ENCODE measurements at regions not wholly inside any gene's neighbourhood (a gene's known extent, or its start where the extent isn't known, plus 50 kb on each side); places are given as distances from the start of the nearest gene placed in this dataset.

- Mint-ChIP-seq H3K4me1 (no peaks in the 10 kb centered on the region), H3K9me3 (no peaks in the 10 kb centered on the region), H3K4me3 (no peak overlapping the region), H3K27me3 (ENCODE audit: low read depth) (no peaks in the 10 kb centered on the region), H3K27ac (no peak overlapping the region), H3K36me3 (ENCODE audit: insufficient read depth in 1 of 3, low read depth in 3 of 3) (no peaks in the 10 kb centered on the region; a peak in 1 of 7 replicates)
- Histone ChIP-seq H3K9ac (ENCODE audit: extremely low read depth, insufficient read length, low read length) (no peak overlapping the region), H3T11ph (ENCODE audit: low read length) (no peak overlapping the region), H3K4ac (ENCODE audit: low read depth, low read length) (no peak overlapping the region), H4K5ac (ENCODE audit: insufficient read length, low read depth, low read length) (no peak overlapping the region), H3K27me3 (ENCODE audit: insufficient read depth, low read length) (no peaks in the 10 kb centered on the region), H2BK20ac (ENCODE audit: low read depth, low read length, poor library complexity, severe bottlenecking) (no peak overlapping the region), H3K23me2 (ENCODE audit: insufficient read length, low read depth, low read length, poor library complexity, severe bottlenecking) (no peaks in the 10 kb centered on the region), H3K23ac (ENCODE audit: insufficient read length, low read depth, low read length) (no peak overlapping the region), H3K79me2 (ENCODE audit: insufficient read depth, low read length) (no peaks in the 10 kb centered on the region), H3K18ac (ENCODE audit: insufficient read length, low read depth, low read length) (no peak overlapping the region), H4K91ac (ENCODE audit: insufficient read length, low read depth, low read length) (no peak overlapping the region), H3K14ac (ENCODE audit: insufficient read depth, low read length) (no peak overlapping the region), H4K20me1 (ENCODE audit: control insufficient read depth, insufficient read depth, insufficient read length) (no peaks in the 10 kb centered on the region), H3K27ac (ENCODE audit: insufficient read length, low read depth, low read length) (no peak overlapping the region), H2BK120ac (ENCODE audit: low read depth, low read length, poor library complexity, severe bottlenecking) (no peak overlapping the region), H2BK15ac (ENCODE audit: low read depth, low read length) (no peak overlapping the region), H3K56ac (ENCODE audit: insufficient read length, low read depth, low read length) (no peak overlapping the region), H2BK12ac (ENCODE audit: insufficient read length, low read depth, low read length) (no peak overlapping the region), H3K9me3 (ENCODE audit: control insufficient read depth, low read depth, low read length) (no peaks in the 10 kb centered on the region), H2BK5ac (ENCODE audit: insufficient read length, low read length) (no peak overlapping the region), H2AFZ (ENCODE audit: low read length) (no peak overlapping the region), H3K79me1 (ENCODE audit: insufficient read depth, low read depth, low read length, poor library complexity, severe bottlenecking) (no peaks in the 10 kb centered on the region), H3K4me1 (ENCODE audit: insufficient read depth, low read length) (no peaks in the 10 kb centered on the region), H3K4me2 (ENCODE audit: insufficient read depth, insufficient read length, low read length) (no peak overlapping the region), H2AK5ac (ENCODE audit: insufficient read length, low read length) (no peak overlapping the region), H4K8ac (replicated peaks; ENCODE audit: insufficient read length, low read depth, low read length) (no peak overlapping the region)
- no peak for DNase-seq
- TF ChIP-seq, protein P1, sequence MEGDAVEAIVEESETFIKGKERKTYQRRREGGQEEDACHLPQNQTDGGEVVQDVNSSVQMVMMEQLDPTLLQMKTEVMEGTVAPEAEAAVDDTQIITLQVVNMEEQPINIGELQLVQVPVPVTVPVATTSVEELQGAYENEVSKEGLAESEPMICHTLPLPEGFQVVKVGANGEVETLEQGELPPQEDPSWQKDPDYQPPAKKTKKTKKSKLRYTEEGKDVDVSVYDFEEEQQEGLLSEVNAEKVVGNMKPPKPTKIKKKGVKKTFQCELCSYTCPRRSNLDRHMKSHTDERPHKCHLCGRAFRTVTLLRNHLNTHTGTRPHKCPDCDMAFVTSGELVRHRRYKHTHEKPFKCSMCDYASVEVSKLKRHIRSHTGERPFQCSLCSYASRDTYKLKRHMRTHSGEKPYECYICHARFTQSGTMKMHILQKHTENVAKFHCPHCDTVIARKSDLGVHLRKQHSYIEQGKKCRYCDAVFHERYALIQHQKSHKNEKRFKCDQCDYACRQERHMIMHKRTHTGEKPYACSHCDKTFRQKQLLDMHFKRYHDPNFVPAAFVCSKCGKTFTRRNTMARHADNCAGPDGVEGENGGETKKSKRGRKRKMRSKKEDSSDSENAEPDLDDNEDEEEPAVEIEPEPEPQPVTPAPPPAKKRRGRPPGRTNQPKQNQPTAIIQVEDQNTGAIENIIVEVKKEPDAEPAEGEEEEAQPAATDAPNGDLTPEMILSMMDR (conservative IDR thresholded peaks at IDR 0.05) = no peak
- no CpG with 5 or more reads among the region's 3 CpGs for WGBS (ENCODE audit: extremely low coverage, insufficient read length, low lambda C conversion rate)
Measured at GRCh38 chr10:4588824-4589223, 237.2 kb upstream of the AKR1E2 start.
